ENCODE measurements at regions not wholly inside any gene's neighbourhood (a gene's known extent, or its start where the extent isn't known, plus 50 kb on each side); places are given as distances from the start of the nearest gene placed in this dataset.

GRCh38 chr5:3392306-3392939, 203.2 kb upstream of the IRX1 start:
- Mint-ChIP-seq H3K4me1 (ENCODE audit: low read depth) (peaks cover 7% of the 10 kb centered on the region), H3K36me3 (ENCODE audit: insufficient read depth) (no peaks in the 10 kb centered on the region), H3K9me3 (ENCODE audit: low read depth) (no peaks in the 10 kb centered on the region), H3K27me3 (peaks cover 43% of the 10 kb centered on the region), H3K27ac (no peak overlapping the region), H3K4me3 (ENCODE audit: low read depth) (no peak overlapping the region)
- no peak for DNase-seq (ENCODE audit: low spot score, unreplicated experiment)
- TF ChIP-seq CTCF (IDR thresholded peaks at IDR 0.05; ENCODE audit: unreplicated experiment), result no peak

GRCh38 chr5:3391210-3391609, 204.4 kb upstream of the IRX1 start:
- H3K36me3 Mint-ChIP-seq (ENCODE audit: insufficient read depth), result no peaks in the 10 kb centered on the region
- peaks cover 53% of the 10 kb centered on the region for H3K27me3 Mint-ChIP-seq
- no peak for DNase-seq (ENCODE audit: low spot score, unreplicated experiment)
- no peak overlapping the region for H3K4me3 Mint-ChIP-seq (ENCODE audit: low read depth)
- H3K27ac Mint-ChIP-seq, result no peak overlapping the region
- peaks cover 7% of the 10 kb centered on the region for H3K4me1 Mint-ChIP-seq (ENCODE audit: low read depth)
- no peak for TF ChIP-seq CTCF (IDR thresholded peaks at IDR 0.05; ENCODE audit: unreplicated experiment)
- H3K9me3 Mint-ChIP-seq (ENCODE audit: low read depth), result no peaks in the 10 kb centered on the region

GRCh38 chr5:3389471-3390026, 206.1 kb upstream of the IRX1 start:
- Mint-ChIP-seq H3K9me3 (ENCODE audit: low read depth) (no peaks in the 10 kb centered on the region), H3K4me1 (ENCODE audit: low read depth) (peaks cover 2% of the 10 kb centered on the region), H3K4me3 (ENCODE audit: low read depth) (no peak overlapping the region), H3K36me3 (ENCODE audit: insufficient read depth) (no peaks in the 10 kb centered on the region), H3K27ac (no peak overlapping the region), H3K27me3 (peaks cover 52% of the 10 kb centered on the region)
- no peak for DNase-seq (ENCODE audit: low spot score, unreplicated experiment)
- no peak for TF ChIP-seq CTCF (IDR thresholded peaks at IDR 0.05; ENCODE audit: unreplicated experiment)

DNA sequence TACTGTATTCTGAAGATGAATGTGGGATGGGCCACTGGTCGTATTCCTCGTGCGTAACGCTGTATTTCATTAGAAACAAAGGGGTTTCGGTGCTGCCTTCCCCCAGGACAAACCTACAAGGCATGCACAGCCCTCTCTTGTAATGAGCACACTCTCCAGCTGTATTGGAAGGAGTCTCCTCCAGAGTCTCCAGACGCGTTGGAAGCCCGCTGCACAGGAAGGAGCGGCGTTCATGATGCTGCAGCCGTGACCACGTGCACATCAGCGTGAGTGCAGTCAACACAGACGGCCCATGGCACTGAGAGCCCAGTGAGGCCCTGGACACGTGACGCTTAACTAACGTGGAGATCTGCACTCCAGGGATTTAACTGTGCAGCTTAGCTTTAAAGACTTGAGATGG, 209.0 kb upstream of the IRX1 start:
- Mint-ChIP-seq H3K4me1 (ENCODE audit: low read depth) (peaks cover 2% of the 10 kb centered on the region), H3K9me3 (ENCODE audit: low read depth) (no peaks in the 10 kb centered on the region), H3K27me3 (peaks cover 41% of the 10 kb centered on the region), H3K27ac (no peak overlapping the region), H3K36me3 (ENCODE audit: insufficient read depth) (no peaks in the 10 kb centered on the region), H3K4me3 (ENCODE audit: low read depth) (no peak overlapping the region)
- DNase-seq (ENCODE audit: low spot score, unreplicated experiment), result no peak
- no peak for TF ChIP-seq CTCF (IDR thresholded peaks at IDR 0.05; ENCODE audit: unreplicated experiment)

DNA sequence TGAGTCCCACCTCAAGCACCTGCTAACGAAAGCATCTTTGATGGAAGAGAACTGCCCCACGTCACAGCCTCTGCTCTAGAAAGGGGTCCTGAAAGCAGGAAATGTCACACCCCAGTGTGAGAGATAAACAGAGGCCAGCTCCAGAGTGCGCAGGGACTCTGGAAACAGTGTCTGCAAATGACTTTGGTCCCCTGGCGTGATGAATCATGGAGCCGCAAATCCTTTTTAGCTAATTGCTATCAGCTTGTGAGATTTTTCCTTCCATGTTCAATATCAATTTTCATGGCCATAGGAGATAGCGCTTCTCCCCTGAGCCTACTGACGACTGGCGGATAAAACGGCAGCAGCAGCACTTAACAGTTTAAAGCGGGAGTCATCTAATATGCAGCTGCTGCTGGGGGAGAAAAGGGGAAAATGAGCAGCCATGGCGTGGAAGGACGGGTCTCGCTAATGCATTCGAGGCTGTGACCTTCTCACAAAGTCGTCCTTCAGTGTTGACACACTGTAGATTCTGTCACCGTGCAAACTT, 209.6 kb upstream of the IRX1 start:
- H3K27me3 Mint-ChIP-seq, result peaks cover 41% of the 10 kb centered on the region
- no peak overlapping the region for H3K27ac Mint-ChIP-seq
- DNase-seq (ENCODE audit: low spot score, unreplicated experiment), result no peak
- H3K4me1 Mint-ChIP-seq (ENCODE audit: low read depth), result peaks cover 2% of the 10 kb centered on the region
- H3K9me3 Mint-ChIP-seq (ENCODE audit: low read depth), result no peaks in the 10 kb centered on the region
- H3K36me3 Mint-ChIP-seq (ENCODE audit: insufficient read depth), result no peaks in the 10 kb centered on the region
- H3K4me3 Mint-ChIP-seq (ENCODE audit: low read depth), result no peak overlapping the region
- TF ChIP-seq CTCF (IDR thresholded peaks at IDR 0.05; ENCODE audit: unreplicated experiment), result no peak
